NCI-H748 (cell line): ENCODE measurements at regions not wholly inside any gene's neighbourhood (a gene's known extent, or its start where the extent isn't known, plus 50 kb on each side); places are given as distances from the start of the nearest gene placed in this dataset.
A peak's percentile ranks its signal among the peaks of the same experiment; 100 is the strongest.

ENCODE experiments used
- DNase-seq: peaks from one replicate; lab custom pipeline; 2025; ENCODE audit not compliant: unreplicated experiment; lab: John Stamatoyannopoulos, UW

DNA sequence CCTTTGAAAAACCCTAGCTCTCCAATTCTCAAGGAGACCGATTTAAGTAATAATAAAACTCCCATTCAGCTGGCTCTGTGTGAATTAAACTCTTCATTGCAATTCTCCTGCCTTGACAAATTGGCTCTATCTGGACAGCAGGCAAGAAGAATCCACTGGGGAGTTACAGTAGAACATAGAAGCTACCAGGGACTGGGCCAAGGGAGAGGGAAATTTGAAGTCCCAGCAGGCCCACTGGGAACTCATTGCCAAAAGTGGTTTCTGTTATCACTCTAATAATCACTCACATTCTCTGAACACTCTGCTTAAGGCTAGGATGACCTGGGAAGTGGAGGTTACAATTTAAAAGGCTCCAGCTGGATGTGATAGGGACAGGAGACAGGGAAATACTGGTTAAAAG lies 384.5 kb upstream of the CCDC196 start:
- DNase-seq: no peak

DNA sequence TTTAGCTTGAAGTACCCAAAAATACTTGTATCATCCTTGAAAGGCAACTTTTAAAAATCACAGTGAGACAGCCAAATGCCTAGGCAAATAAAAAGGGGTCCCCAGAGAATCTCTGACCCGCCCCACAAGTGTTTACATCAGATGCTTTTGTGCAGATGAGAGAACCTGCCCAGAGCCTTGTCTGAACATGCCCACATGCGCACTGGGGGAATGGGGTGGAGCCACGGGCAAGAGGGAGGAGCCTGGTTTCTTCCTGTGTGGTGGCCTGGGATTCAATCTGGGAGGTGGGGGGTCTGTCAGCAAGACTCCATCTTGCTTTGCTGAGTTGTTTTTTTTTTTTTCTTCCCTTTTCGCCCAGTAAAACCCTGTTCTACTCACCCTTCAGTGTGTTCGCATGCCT lies 381.7 kb upstream of the CCDC196 start:
- peak; percentile 52 for DNase-seq

DNA sequence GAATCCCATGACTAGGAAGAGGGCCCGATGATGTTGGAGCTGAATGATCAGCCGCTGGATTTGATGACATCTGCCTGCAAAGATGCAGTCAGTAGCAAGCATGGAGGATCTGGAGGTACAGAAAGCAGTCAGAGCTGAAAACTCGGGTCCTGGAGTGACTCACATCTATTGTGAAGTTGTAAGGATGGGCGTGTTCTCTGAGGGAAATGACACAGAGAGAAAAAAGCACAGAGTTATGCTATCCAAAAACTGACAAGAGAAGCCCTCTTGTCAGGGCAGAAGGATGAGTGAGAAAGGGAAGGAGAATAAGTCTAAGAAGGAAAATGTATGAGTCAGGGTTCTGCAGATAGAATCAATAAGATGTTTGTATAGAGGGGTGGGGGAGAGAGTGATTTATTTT lies 380.4 kb upstream of the CCDC196 start:
- no peak for DNase-seq

DNA sequence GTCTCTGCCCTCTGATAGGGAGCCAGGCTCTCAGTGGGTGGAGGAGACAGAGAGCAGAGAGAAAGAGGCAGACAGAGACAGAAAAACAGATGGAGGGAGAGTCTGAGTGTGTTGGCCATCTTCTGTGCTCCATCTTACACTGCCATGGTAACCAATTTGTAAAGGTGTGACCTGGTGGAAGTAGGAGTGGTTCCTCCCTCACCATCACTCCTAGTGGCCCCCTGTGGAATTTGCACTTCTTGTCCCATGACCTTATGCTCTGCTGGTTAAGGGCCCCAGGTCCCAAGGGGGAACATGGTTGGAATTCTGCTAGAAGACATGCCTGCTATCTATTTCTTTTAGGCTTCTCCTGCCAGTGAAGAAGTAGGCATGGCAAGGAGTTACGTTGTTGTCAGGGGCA lies 376.7 kb upstream of the CCDC196 start:
- no peak for DNase-seq

GRCh38 chr14:66111891-66112290 lies 374.3 kb upstream of the CCDC196 start:
- DNase-seq: no peak

- DNase-seq: no peak
Measured at GRCh38 chr14:66114071-66114470, 372.1 kb upstream of the CCDC196 start.

- no peak for DNase-seq
Measured at GRCh38 chr14:66115740-66116502, 370.2 kb upstream of the CCDC196 start.

- DNase-seq: no peak
Measured at GRCh38 chr14:66116732-66117131, 369.4 kb upstream of the CCDC196 start.

DNA sequence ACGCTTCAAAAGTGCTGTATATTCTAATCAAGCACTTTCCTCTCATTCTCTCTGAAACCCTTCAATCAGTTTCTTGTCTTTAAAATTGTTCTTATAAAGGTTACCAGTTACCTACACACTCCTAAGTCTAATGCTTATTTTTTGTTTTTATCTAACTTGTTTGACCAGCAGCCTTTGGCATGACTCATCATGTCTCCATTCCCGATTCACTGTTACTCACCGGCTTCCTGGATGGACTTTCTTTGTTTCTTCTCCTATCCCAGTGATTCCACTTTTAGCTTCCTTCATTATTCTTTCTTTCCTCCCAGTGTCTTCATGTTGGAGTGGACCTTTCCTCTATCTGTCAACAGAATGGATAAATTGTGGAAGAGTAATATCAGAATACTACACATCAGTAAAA lies 368.6 kb upstream of the CCDC196 start:
- DNase-seq: no peak

DNA sequence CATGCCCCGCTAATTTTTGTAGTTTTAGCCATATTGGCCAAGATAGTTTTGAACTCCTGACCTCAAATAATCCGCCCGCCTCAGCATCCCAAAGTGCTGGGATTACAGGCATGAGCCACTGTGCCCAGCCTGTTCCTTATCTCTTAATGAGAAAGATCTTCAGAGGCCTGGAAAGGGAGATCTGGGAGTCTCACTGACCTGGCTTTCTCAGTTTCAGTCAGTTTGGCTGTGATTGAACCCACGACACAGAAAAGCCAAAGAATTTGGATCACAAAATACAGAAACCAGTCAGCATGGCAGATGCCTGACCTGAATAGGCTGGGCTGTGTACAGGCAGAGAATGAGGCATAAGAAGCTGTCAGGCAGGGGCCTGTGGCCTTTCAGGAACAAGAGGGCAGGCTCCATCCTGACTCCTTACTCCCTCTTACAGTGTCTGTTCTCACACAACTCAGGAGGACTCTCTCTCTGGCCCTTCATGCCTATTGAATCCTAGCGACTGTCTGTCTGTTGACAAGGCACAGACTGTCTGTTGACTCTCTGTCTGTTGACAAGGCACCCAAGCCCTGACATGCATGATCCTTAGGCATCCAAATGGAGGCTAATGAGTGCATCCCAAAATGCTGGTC lies 366.5 kb upstream of the CCDC196 start:
- no peak for DNase-seq

DNA sequence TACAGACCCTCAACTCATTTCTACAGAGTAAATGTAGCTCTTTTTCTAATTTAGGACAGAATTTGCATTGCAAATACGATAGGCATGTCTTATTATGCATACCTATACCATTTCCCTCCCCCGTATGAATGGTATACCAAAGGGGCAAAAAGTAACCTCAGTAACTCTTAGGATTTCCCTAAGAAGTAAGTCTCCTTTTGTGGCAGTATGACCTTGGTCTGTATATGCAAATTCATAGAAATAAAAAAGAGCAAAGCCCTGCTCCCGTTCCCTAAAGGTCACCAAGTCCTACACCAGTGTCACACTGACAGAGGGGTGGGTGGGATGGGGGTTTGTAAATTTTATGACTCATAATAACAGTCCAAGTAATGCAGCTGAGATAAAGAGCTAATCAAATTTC lies 365.8 kb upstream of the CCDC196 start:
- DNase-seq: no peak

- DNase-seq: peak; percentile 16
Measured at GRCh38 chr14:66121859-66122258, 364.3 kb upstream of the CCDC196 start.

DNA sequence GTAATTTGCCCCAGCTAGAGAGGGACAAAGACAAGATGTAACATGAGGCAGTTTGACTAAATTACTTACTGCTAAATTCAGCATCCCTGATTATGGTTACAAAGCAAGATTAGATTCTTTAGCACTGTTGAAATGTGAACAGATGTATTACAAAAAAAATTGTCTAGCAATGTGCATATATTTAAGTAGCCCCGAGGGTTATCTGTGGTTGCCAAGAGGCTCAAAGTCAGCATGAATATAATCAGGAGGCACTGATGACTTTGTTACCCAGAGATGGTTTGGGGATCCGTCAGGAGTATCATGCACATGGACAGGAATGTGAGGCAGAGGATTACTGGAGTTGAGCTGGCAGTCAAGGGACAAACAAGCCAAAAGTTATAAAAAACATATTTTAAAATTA lies 356.9 kb upstream of the CCDC196 start:
- no peak for DNase-seq

DNA sequence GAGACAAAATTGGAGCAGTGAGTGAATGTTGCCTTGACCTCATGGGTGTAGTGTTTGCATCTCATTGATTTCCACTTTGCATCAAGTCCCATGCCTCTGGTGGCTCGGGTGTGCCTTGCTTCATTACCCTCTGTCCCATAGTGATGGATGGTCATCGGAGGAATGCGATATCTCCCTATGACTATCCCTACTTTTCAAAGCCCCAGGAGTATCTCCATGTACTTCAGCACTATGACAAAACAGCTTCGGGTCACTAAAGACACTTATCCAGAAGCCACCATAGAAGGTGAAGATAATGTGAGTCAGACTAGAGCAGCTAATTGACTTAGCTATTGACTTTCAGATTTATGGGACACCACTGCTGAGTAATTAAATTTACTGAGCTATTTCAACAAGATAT lies 355.1 kb upstream of the CCDC196 start:
- DNase-seq: no peak

DNA sequence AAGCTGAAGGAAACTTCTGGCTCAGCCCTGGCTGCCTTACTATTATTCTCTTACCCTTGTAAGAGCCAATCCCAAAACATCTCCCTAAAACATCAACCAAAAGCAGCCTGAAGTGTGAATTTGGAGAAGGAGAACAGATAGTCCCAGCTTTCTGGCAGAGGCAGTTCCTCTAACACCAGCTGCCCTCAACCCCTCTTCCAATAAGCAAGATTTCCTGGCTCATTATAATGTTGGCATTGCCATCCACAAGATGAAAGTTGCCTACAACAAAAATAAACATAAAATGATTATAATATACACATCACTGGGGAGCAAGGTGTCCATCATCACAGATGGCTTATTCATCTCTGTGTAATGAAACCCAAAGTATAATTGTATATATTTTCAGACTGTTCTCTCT lies 352.5 kb upstream of the CCDC196 start:
- no peak for DNase-seq

- DNase-seq: peak; percentile 30
Measured at GRCh38 chr14:66135831-66136230, 350.3 kb upstream of the CCDC196 start.

- no peak for DNase-seq
Measured at GRCh38 chr14:66137081-66137480, 349.1 kb upstream of the CCDC196 start.

GRCh38 chr14:66139432-66139831 lies 346.7 kb upstream of the CCDC196 start:
- no peak for DNase-seq

GRCh38 chr14:66140213-66140918 lies 345.8 kb upstream of the CCDC196 start:
- no peak for DNase-seq

GRCh38 chr14:66140963-66141362 lies 345.2 kb upstream of the CCDC196 start:
- DNase-seq: no peak

DNA sequence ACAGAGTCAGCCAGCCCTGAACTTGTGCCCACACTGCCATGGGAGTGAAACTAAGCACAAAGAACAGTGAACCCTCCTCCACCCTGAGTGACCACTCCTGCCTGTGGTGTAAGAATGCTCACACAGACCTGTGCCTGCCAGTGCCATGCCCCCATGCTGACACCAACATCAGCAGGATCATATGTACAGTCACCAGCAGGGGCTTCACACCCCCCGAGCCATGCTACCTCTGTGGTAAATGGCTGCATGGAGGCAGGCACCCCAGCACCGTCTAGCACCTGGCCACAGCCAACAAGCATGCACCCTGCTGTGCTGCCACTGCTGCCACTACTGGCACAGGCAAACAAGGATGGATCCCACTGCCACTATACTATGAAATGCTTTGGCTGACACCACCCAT lies 344.4 kb upstream of the CCDC196 start:
- no peak for DNase-seq

DNA sequence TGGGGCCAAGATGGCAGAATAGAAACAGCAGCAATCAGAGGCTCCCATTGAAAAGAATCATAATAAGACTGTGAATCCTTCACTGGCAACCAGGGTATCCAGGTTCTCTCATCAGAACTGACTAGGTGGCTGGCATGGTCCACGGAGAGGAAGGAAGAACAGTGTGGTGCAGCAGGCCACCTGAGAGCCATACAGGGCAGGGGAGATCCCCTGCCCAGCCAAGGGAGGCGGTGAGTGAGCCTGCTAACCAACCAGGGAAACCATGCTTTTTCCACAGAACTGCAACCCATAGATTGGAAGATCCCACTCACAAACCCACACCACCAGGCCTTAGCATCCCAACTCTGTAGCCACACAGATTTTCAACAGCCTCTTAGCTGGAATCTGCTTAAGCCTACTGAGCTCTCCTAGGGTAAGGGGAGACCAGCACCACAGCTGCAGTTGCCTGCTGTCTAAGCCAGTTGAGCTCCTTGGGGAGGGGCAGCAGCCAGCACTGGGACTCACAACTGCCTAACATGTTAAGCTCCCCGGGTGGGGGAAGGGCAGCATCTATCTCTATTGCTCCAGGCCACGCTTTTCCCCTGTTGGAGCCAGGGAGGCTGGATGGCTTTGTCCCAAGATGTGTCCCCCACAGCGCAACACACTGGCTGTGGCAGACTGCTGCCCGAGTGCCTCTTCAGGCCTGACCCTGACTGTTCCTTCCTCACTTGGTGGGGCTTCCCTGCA lies 342.6 kb upstream of the CCDC196 start:
- no peak for DNase-seq
